A549 (cell line): ENCODE measurements at regions not wholly inside any gene's neighbourhood (a gene's known extent, or its start where the extent isn't known, plus 50 kb on each side); places are given as distances from the start of the nearest gene placed in this dataset.

ENCODE experiments used
- ATAC-seq, 2 experiments: fragments of 200-7000 bp in 1 of 2; fragments of >200 bp in 1 of 2; cut with Nextera tagmentation in 1 of 2; cut with Tn5 transposase in 1 of 2; 3 replicates each; pipeline versions ENCODE4 v1.8.0 to v1.9.1; 2018 to 2020; ENCODE audit warnings: mild to moderate bottlenecking in 1 of 2, moderate library complexity in 1 of 2
- CTCF ChIA-PET: fragments of 300-600 bp; sonication (Branson Sonifier 250); formaldehyde crosslinking; extraction: SDS; loops from one replicate; lab custom pipeline; 2021; ENCODE audit warnings: antibody characterized with exemption, inconsistent platforms; lab: Yijun Ruan, JAX
- POLR2A ChIA-PET: fragments of 350-600 bp; formaldehyde crosslinking; extraction: SDS; loops from one replicate; lab custom pipeline; 2021; ENCODE audit warnings: antibody characterized with exemption, inconsistent platforms; lab: Yijun Ruan, JAX
- DNase-seq, 2 experiments: peaks; one replicate each; pipeline versions ENCODE4 v3.0.0 to v3.0.0-alpha.2; 2011 to 2016; ENCODE audit warnings: low read depth in 1 of 2, low spot score in 1 of 2
- FAIRE-seq: peaks from 2 replicates; lab custom pipeline; 2011; peaks lifted over from hg19 to GRCh38; lab: Jason Lieb, UNC
- H3K27ac ChIP-seq, 2 experiments: fragments of >200 bp; sonication (Bioruptor Twin); formaldehyde crosslinking; 3 replicates each; pipeline ENCODE4 v1.5.1; 2016 to 2017
- H3K4me1 ChIP-seq: fragments of >200 bp; sonication (Bioruptor Twin); formaldehyde crosslinking; 3 replicates; pipeline ENCODE4 v1.6.1; 2016
- H3K4me2 ChIP-seq: fragments of >200 bp; sonication (Bioruptor Twin); formaldehyde crosslinking; 3 replicates; pipeline ENCODE4 v1.6.1; 2016
- H3K4me3 ChIP-seq: fragments of >200 bp; sonication (Bioruptor Twin); formaldehyde crosslinking; 3 replicates; pipeline ENCODE4 v1.5.1; 2016
- H3K9me3 ChIP-seq: fragments of >200 bp; sonication (Bioruptor Twin); formaldehyde crosslinking; 3 replicates; pipeline ENCODE4 v1.6.1; 2016
- BHLHE40 ChIP-seq: IDR thresholded peaks from 2 replicates; pipeline ENCODE4 v1.6.1; 2012; ENCODE audit warnings: low read depth, low read length, inconsistent platforms
- CBX2 ChIP-seq: fragments of 200-600 bp; sonication (generic); IDR thresholded peaks from 2 replicates; pipeline ENCODE4 v1.6.1; 2016; ENCODE audit warnings: low read depth, mild to moderate bottlenecking, borderline replicate concordance
- CBX8 ChIP-seq: fragments of 200-600 bp; sonication (generic); IDR thresholded peaks from 2 replicates; pipeline ENCODE4 v1.6.1; 2016
- E2F6 ChIP-seq: IDR thresholded peaks from 2 replicates; pipeline ENCODE4 v1.6.1; 2012; ENCODE audit warnings: low read depth, borderline replicate concordance
- EHF ChIP-seq: fragments of 250-450 bp; sonication (Bioruptor Pico); IDR thresholded peaks from 2 replicates; pipeline ENCODE4 v1.5.0; 2020; ENCODE audit warnings: mild to moderate bottlenecking
- EHMT2 ChIP-seq: fragments of 200-600 bp; sonication (generic); IDR thresholded peaks from 2 replicates; pipeline ENCODE4 v1.6.1; 2016; ENCODE audit warnings: antibody characterized with exemption, low read depth, mild to moderate bottlenecking, moderate library complexity
- FOSB ChIP-seq: fragments of 250-450 bp; sonication (Bioruptor Pico); IDR thresholded peaks from 2 replicates; pipeline ENCODE4 v1.5.0; 2020; ENCODE audit warnings: mild to moderate bottlenecking, moderate library complexity
- FOXS1 ChIP-seq: fragments of 250-450 bp; sonication (Bioruptor Pico); IDR thresholded peaks from 2 replicates; pipeline ENCODE4 v1.5.0; 2020; ENCODE audit warnings: mild to moderate bottlenecking, moderate library complexity
- HEYL ChIP-seq: fragments of 250-450 bp; sonication (Bioruptor Pico); IDR thresholded peaks from 2 replicates; pipeline ENCODE4 v1.8.0; 2021; ENCODE audit warnings: mild to moderate bottlenecking, moderate library complexity
- HMGXB4 ChIP-seq: fragments of 250-450 bp; sonication (Bioruptor Pico); IDR thresholded peaks from 2 replicates; pipeline ENCODE4 v1.5.0; 2021; ENCODE audit warnings: mild to moderate bottlenecking, moderate library complexity, borderline replicate concordance
- HOXB5 ChIP-seq: fragments of 250-450 bp; sonication (Bioruptor Pico); IDR thresholded peaks from 2 replicates; pipeline ENCODE4 v1.5.0; 2020; ENCODE audit warnings: mild to moderate bottlenecking, moderate library complexity
- KDM5A ChIP-seq: fragments of 200-600 bp; sonication (generic); IDR thresholded peaks from 2 replicates; pipeline ENCODE4 v1.6.1; 2016; ENCODE audit warnings: antibody characterized with exemption, mild to moderate bottlenecking
- MAFK ChIP-seq: fragments of 450-650 bp; IDR thresholded peaks from 2 replicates; pipeline ENCODE4 v1.6.1; 2014; ENCODE audit not compliant: partially characterized antibody
- NFE2L2 ChIP-seq: fragments of 150-350 bp; conservative IDR thresholded peaks from 2 replicates; pipeline ENCODE4 v1.6.1; 2014; ENCODE audit warnings: low read length
- NPAS2 ChIP-seq: fragments of 250-450 bp; sonication (Bioruptor Pico); IDR thresholded peaks from 2 replicates; pipeline ENCODE4 v1.8.0; 2022; ENCODE audit warnings: mild to moderate bottlenecking, moderate library complexity, borderline replicate concordance
- NR3C1 ChIP-seq: fragments of >200 bp; sonication (Bioruptor Twin); formaldehyde crosslinking; IDR thresholded peaks from 3 replicates; pipeline ENCODE4 v1.6.1; 2017
- PBX3 ChIP-seq: IDR thresholded peaks from 2 replicates; pipeline ENCODE4 v1.6.1; 2012
- PHF8 ChIP-seq: fragments of 200-600 bp; sonication (generic); IDR thresholded peaks from 2 replicates; pipeline ENCODE4 v1.6.1; 2016; ENCODE audit warnings: low read depth, mild to moderate bottlenecking, antibody characterized with exemption, moderate library complexity, borderline replicate concordance
- POLR2A ChIP-seq: IDR thresholded peaks from 2 replicates; pipeline ENCODE4 v1.6.1; 2012; ENCODE audit warnings: mild to moderate bottlenecking, low read length
- RAD21 ChIP-seq, 2 experiments: fragments of >200 bp in 1 of 2; sonication (Bioruptor Twin) in 1 of 2; formaldehyde crosslinking in 1 of 2; IDR thresholded peaks in 1 of 2; conservative IDR thresholded peaks in 1 of 2; 2 replicates in 1 of 2; 3 replicates in 1 of 2; pipeline ENCODE4 v1.6.1; 2012 to 2018; ENCODE audit warnings: inconsistent platforms in 1 of 2
- RCOR1 ChIP-seq: fragments of 150-350 bp; IDR thresholded peaks from 2 replicates; pipeline ENCODE4 v1.6.1; 2014; ENCODE audit warnings: antibody characterized with exemption, low read length, low read depth
- RFX5 ChIP-seq: fragments of 450-650 bp; IDR thresholded peaks from 2 replicates; pipeline ENCODE4 v1.7.1; 2014; ENCODE audit warnings: antibody characterized with exemption, mild to moderate bottlenecking, moderate library complexity
- RNF2 ChIP-seq: fragments of 200-600 bp; sonication (generic); IDR thresholded peaks from 2 replicates; pipeline ENCODE4 v1.6.1; 2016; ENCODE audit warnings: low read depth, mild to moderate bottlenecking, antibody characterized with exemption, moderate library complexity, borderline replicate concordance
- SREBF2 ChIP-seq: fragments of 450-650 bp; IDR thresholded peaks from 2 replicates; pipeline ENCODE4 v1.6.1; 2014; ENCODE audit warnings: mild to moderate bottlenecking, moderate library complexity
- USF2 ChIP-seq: fragments of 450-650 bp; IDR thresholded peaks from 2 replicates; pipeline ENCODE4 v1.6.1; 2014; ENCODE audit warnings: antibody characterized with exemption
- ZFP36 ChIP-seq: fragments of 450-650 bp; IDR thresholded peaks from 2 replicates; pipeline ENCODE4 v1.6.1; 2014; ENCODE audit warnings: borderline replicate concordance; ENCODE audit not compliant: partially characterized antibody
- ZNF302 ChIP-seq: fragments of 250-450 bp; sonication (Bioruptor Pico); IDR thresholded peaks from 2 replicates; pipeline ENCODE4 v1.9.0; 2021; ENCODE audit warnings: inconsistent platforms, mild to moderate bottlenecking, moderate library complexity
- ZSCAN20 ChIP-seq: fragments of 250-450 bp; sonication (Bioruptor Pico); IDR thresholded peaks from 2 replicates; pipeline ENCODE4 v1.8.0; 2022; ENCODE audit warnings: mild to moderate bottlenecking, moderate library complexity
- WGBS: methylation state at CpG from one replicate; pipeline ENCODE4 v1.1.6; 2017; ENCODE audit errors: missing lambda C conversion rate; 5-methylcytosine and 5-hydroxymethylcytosine counted together
- TF ChIP-seq, protein P1 (sequence below): fragments of 150-350 bp; IDR thresholded peaks from 2 replicates; pipeline ENCODE4 v1.6.1; 2014; ENCODE audit warnings: low read depth, mild to moderate bottlenecking, low read length
- TF ChIP-seq, protein P2 (sequence below): fragments of >200 bp; sonication (Bioruptor Twin); formaldehyde crosslinking; IDR thresholded peaks from 2 replicates; pipeline ENCODE4 v1.6.1; 2016

DNA sequence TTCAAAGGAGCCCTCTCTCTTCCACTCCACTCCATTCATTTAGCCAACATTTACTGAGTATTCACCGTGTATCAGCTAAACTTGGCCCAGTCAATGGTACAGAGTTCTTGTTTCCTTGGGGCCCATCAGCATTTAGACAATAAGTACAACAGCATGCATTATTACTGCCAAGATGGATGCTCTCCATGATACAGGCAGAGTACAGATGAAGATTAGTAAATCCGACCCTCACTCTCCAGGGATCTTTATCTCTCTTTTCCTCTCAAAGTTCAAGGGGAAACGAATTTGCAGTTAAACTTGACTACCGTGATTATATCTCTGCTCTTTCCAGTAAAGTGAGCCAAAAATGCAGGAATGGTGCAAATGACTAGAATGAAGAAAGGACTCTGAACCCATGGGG lies 184.6 kb upstream of the DUSP10 start (continued):
- TF ChIP-seq, protein P1, sequence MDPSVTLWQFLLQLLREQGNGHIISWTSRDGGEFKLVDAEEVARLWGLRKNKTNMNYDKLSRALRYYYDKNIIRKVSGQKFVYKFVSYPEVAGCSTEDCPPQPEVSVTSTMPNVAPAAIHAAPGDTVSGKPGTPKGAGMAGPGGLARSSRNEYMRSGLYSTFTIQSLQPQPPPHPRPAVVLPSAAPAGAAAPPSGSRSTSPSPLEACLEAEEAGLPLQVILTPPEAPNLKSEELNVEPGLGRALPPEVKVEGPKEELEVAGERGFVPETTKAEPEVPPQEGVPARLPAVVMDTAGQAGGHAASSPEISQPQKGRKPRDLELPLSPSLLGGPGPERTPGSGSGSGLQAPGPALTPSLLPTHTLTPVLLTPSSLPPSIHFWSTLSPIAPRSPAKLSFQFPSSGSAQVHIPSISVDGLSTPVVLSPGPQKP = no peak
- TF ChIP-seq HMGXB4 (no peak), NFE2L2 (no peak), E2F6 (no peak), CBX8 (no peak), KDM5A (no peak)

DNA sequence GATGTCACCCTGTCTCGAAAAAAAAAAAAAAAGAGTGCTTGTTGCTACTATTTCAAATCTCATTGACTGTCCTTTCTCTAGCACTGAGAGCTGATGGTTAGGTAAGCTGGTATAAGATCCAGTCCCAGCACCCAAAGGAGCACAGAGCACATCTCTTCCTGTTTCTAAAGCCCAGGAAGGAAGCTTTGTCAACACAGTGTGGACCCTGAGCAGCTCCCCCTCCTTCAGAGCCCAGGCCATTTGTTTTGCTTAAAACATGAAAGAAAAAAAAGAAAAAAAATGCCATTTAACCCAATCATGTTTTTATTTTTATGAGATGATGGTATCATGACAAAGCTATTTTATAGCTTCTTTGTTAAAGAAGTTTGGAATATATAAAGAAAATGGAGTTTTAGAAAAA lies 184.1 kb upstream of the DUSP10 start:
- H3K4me3 ChIP-seq = no peak overlapping the region
- DNase-seq (no peak), ATAC-seq (no peak), FAIRE-seq (no peak)
- H3K9me3 ChIP-seq = no peaks in the 10 kb centered on the region
- no peak overlapping the region for H3K4me2 ChIP-seq
- H3K4me1 ChIP-seq = no peaks in the 10 kb centered on the region
- no peak overlapping the region for H3K27ac ChIP-seq
- 19% methylated on average over 1 of the region's 1 CpG for WGBS
- ChIA-PET CTCF (interaction anchor here (0.6 kb wide), 1 partner anchor 66 kb away, joined by 4 read pairs; no protein-coding TSS in a partner anchor), POLR2A (no interaction called here)
- TF ChIP-seq RNF2 (no peak), EHF (CRISPR knock-in tag) (no peak), POLR2A (no peak), CBX2 (no peak), SREBF2 (no peak), NR3C1 (no peak), NPAS2 (CRISPR knock-in tag) (no peak), USF2 (no peak)

GRCh38 chr1:221923929-221924598 lies 182.2 kb upstream of the DUSP10 start:
- Histone ChIP-seq H3K4me1 (no peaks in the 10 kb centered on the region), H3K9me3 (no peaks in the 10 kb centered on the region), H3K27ac (no peak overlapping the region), H3K4me2 (no peak overlapping the region), H3K4me3 (no peak overlapping the region)
- 58% methylated on average over 8 of the region's 8 CpGs for WGBS
- ChIA-PET CTCF (no interaction called here), POLR2A (no interaction called here)
- ATAC-seq = no peak; a peak in 1 of 6 replicates
- DNase-seq = no peak
- FAIRE-seq = no peak
- no peak for TF ChIP-seq BHLHE40
- no peak for TF ChIP-seq HOXB5
- TF ChIP-seq ZFP36 = no peak
- no peak for TF ChIP-seq RAD21 (conservative IDR thresholded peaks at IDR 0.05 in 1 of 2, IDR thresholded peaks at IDR 0.05 in 1 of 2)
- no peak for TF ChIP-seq EHMT2
- no peak for TF ChIP-seq E2F6
- no peak for TF ChIP-seq ZNF302 (CRISPR knock-in tag)
- TF ChIP-seq HEYL (CRISPR knock-in tag) = no peak
- TF ChIP-seq RNF2 = no peak
- TF ChIP-seq PBX3 = no peak
- TF ChIP-seq FOSB (CRISPR knock-in tag) = no peak
- no peak for TF ChIP-seq EHF (CRISPR knock-in tag)
- no peak for TF ChIP-seq SREBF2
- TF ChIP-seq RFX5 = no peak
- TF ChIP-seq, protein P2, sequence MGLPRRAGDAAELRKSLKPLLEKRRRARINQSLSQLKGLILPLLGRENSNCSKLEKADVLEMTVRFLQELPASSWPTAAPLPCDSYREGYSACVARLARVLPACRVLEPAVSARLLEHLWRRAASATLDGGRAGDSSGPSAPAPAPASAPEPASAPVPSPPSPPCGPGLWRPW = no peak
- TF ChIP-seq MAFK = no peak
- no peak for TF ChIP-seq PHF8
- no peak for TF ChIP-seq RCOR1
- no peak for TF ChIP-seq FOXS1 (CRISPR knock-in tag)
- TF ChIP-seq ZSCAN20 (CRISPR knock-in tag) = no peak
